GM23338 (cell line): ENCODE measurements at regions not wholly inside any gene's neighbourhood (a gene's known extent, or its start where the extent isn't known, plus 50 kb on each side); places are given as distances from the start of the nearest gene placed in this dataset.

Source experiments
- ATAC-seq: fragments of 200-7000 bp; cut with Tn5 transposase; 3 replicates; pipeline ENCODE4 v1.9.1; 2020
- DNase-seq: peaks from one replicate; pipeline ENCODE4 v3.0.0-alpha.2; 2015; ENCODE audit warnings: low spot score
- H2AFZ ChIP-seq: fragments of 200-600 bp; sonication (generic); 2 replicates; pipeline ENCODE4 v1.8.0; 2016; ENCODE audit warnings: antibody characterized with exemption, mild to moderate bottlenecking, moderate library complexity
- H3F3A ChIP-seq: fragments of 200-600 bp; sonication (generic); replicated peaks from 2 replicates; pipeline ENCODE4 v1.8.0; 2017; ENCODE audit warnings: antibody characterized with exemption, mixed run types, low read depth
- H3K27ac ChIP-seq: fragments of 200-600 bp; sonication (generic); 2 replicates; pipeline ENCODE4 v1.6.1; 2016; ENCODE audit warnings: low read depth
- H3K27me3 ChIP-seq: fragments of 200-600 bp; sonication (generic); 2 replicates; pipeline ENCODE4 v1.8.0; 2016; ENCODE audit warnings: mild to moderate bottlenecking, mixed run types, moderate library complexity; ENCODE audit not compliant: insufficient read depth
- H3K36me3 ChIP-seq: fragments of 200-600 bp; sonication (generic); 2 replicates; pipeline ENCODE4 v1.8.0; 2016; ENCODE audit warnings: mild to moderate bottlenecking; ENCODE audit not compliant: insufficient read depth
- H3K4me1 ChIP-seq: fragments of 200-600 bp; sonication (generic); 2 replicates; pipeline ENCODE4 v1.8.0; 2016; ENCODE audit warnings: mild to moderate bottlenecking, moderate library complexity; ENCODE audit not compliant: insufficient read depth
- H3K4me2 ChIP-seq: fragments of 200-600 bp; sonication (generic); 2 replicates; pipeline ENCODE4 v1.7.1; 2017; ENCODE audit warnings: mixed run types
- H3K4me3 ChIP-seq: fragments of 200-600 bp; sonication (generic); 2 replicates; pipeline ENCODE4 v1.6.1; 2016; ENCODE audit warnings: mixed run types
- H3K79me2 ChIP-seq: fragments of 200-600 bp; sonication (generic); replicated peaks from 2 replicates; pipeline ENCODE4 v1.8.0; 2017; ENCODE audit warnings: mild to moderate bottlenecking; ENCODE audit not compliant: insufficient read depth
- H3K9me2 ChIP-seq: fragments of 200-600 bp; sonication (generic); 2 replicates; pipeline ENCODE4 v1.8.0; 2017; ENCODE audit not compliant: insufficient read depth
- H4K20me1 ChIP-seq: fragments of 200-600 bp; sonication (generic); replicated peaks from 2 replicates; pipeline ENCODE4 v1.8.0; 2017; ENCODE audit warnings: mild to moderate bottlenecking; ENCODE audit not compliant: insufficient read depth
- H3K27ac Mint-ChIP-seq: 2 replicates; pipeline ENCODE4 v1.8.0; 2020; ENCODE audit warnings: inconsistent platforms, mild to moderate bottlenecking, moderate library complexity, mixed read lengths
- H3K27me3 Mint-ChIP-seq: 3 replicates; pipeline ENCODE4 v1.8.0; 2022; ENCODE audit warnings: low read depth, mild to moderate bottlenecking, moderate library complexity, mixed read lengths, inconsistent platforms; ENCODE audit not compliant: insufficient read depth, poor library complexity
- H3K36me3 Mint-ChIP-seq: 3 replicates; pipeline ENCODE4 v1.8.0; 2021; ENCODE audit warnings: low read depth, mild to moderate bottlenecking, inconsistent platforms, moderate library complexity, mixed read lengths
- H3K4me1 Mint-ChIP-seq: 3 replicates; pipeline ENCODE4 v1.8.0; 2020; ENCODE audit warnings: mild to moderate bottlenecking, inconsistent platforms, mixed read lengths
- H3K4me3 Mint-ChIP-seq: 3 replicates; pipeline ENCODE4 v1.8.0; 2021; ENCODE audit warnings: moderate library complexity, mild to moderate bottlenecking, inconsistent platforms, mixed read lengths
- H3K9me3 Mint-ChIP-seq: 3 replicates; pipeline ENCODE4 v1.8.0; 2020; ENCODE audit warnings: moderate library complexity, mild to moderate bottlenecking, inconsistent platforms, mixed read lengths
- CREB1 ChIP-seq: fragments of 250-450 bp; sonication (Bioruptor Pico); IDR thresholded peaks from 2 replicates; pipeline ENCODE4 v1.5.0; 2020; ENCODE audit warnings: low read depth, mild to moderate bottlenecking, moderate library complexity
- EZH2 ChIP-seq: fragments of 200-600 bp; sonication (generic); IDR thresholded peaks from one replicate; pipeline ENCODE4 v1.8.0; 2017; ENCODE audit warnings: antibody characterized with exemption, mild to moderate bottlenecking, low read depth; ENCODE audit not compliant: unreplicated experiment
- EZH2phosphoT487 ChIP-seq: fragments of 200-600 bp; sonication (generic); IDR thresholded peaks from one replicate; pipeline ENCODE4 v1.8.1; 2018; ENCODE audit warnings: antibody characterized with exemption; ENCODE audit not compliant: unreplicated experiment
- JUNB ChIP-seq: IDR thresholded peaks from one replicate; pipeline ENCODE4 v1.6.1; 2016; ENCODE audit warnings: antibody characterized with exemption; ENCODE audit not compliant: unreplicated experiment
- NANOG ChIP-seq: IDR thresholded peaks from 2 replicates; pipeline ENCODE4 v1.6.1; 2016; ENCODE audit warnings: antibody characterized with exemption, borderline replicate concordance
- POLR2AphosphoS5 ChIP-seq: IDR thresholded peaks from 2 replicates; pipeline ENCODE4 v1.6.1; 2016; ENCODE audit warnings: antibody characterized with exemption, low read depth
- STAT1 ChIP-seq: IDR thresholded peaks from one replicate; pipeline ENCODE4 v1.6.1; 2016; ENCODE audit warnings: antibody characterized with exemption; ENCODE audit not compliant: unreplicated experiment
- ZNF114 ChIP-seq: fragments of 250-450 bp; sonication (Bioruptor Pico); IDR thresholded peaks from 2 replicates; pipeline ENCODE4 v1.5.0; 2020; ENCODE audit warnings: mild to moderate bottlenecking, moderate library complexity
- ZNF331 ChIP-seq: fragments of 250-450 bp; sonication (Bioruptor Pico); IDR thresholded peaks from 2 replicates; pipeline ENCODE4 v1.5.0; 2020; ENCODE audit warnings: low read depth, mild to moderate bottlenecking, moderate library complexity
- TF ChIP-seq, protein P1 (sequence below), 2 experiments: fragments of 200-600 bp in 1 of 2; sonication (generic) in 1 of 2; conservative IDR thresholded peaks; 2 replicates each; pipeline versions ENCODE4 v1.5.1 to v1.6.1; 2016 to 2017; ENCODE audit warnings: antibody characterized with exemption in 2 of 2, low read depth in 2 of 2, mild to moderate bottlenecking in 2 of 2, moderate library complexity in 1 of 2
- TF ChIP-seq, protein P2 (sequence below): fragments of 250-450 bp; sonication (Bioruptor Pico); IDR thresholded peaks from 2 replicates; pipeline ENCODE4 v1.5.0; 2020; ENCODE audit warnings: mild to moderate bottlenecking, moderate library complexity
- TF ChIP-seq, protein P3 (sequence below): IDR thresholded peaks from one replicate; pipeline ENCODE4 v1.6.1; 2018; ENCODE audit warnings: antibody characterized with exemption; ENCODE audit not compliant: unreplicated experiment
- TF ChIP-seq, protein P4 (sequence below): IDR thresholded peaks from 2 replicates; pipeline ENCODE4 v1.6.1; 2016; ENCODE audit warnings: antibody characterized with exemption

DNA sequence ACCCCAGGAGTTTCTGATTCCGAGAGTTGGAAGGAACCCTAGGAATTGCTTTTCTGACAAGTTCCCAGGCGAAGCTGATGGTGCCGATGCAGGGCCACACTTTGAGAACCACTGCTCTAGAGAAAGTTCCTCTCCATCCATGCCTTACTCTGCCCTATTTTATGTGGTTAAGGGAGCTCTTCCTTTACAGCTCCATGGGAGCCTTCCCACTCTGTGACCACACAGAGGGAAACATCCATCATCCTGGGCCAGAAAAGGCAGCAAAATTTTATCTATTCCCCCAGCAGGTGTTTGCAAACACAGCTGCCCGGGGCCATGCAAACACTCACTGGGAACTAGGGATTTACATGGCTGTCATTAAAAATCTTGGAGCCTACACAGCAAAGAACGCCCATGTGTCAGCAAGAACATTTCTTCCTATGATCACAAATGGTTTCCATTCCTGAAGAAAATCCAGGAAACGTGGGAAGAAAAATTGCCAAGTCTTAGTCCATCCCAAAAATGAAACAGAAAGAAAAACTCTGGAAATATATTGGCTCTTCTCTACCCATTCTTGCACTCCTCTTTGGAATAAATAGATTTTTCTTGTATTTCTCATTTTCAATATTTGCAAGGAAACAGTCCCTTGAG, 252.7 kb downstream of the PMP22 start:
- H3K4me3 Mint-ChIP-seq = no peak overlapping the region

More for the DNA sequence above, 252.7 kb downstream of the PMP22 start:
- Histone ChIP-seq H3K79me2 (no peaks in the 10 kb centered on the region), H3K27ac (no peak overlapping the region), H3K4me1 (no peaks in the 10 kb centered on the region; the same call in 1 of the 2 replicates), H3K4me3 (no peak overlapping the region), H3K27me3 (no peaks in the 10 kb centered on the region), H2AFZ (no peak overlapping the region), H3K36me3 (no peaks in the 10 kb centered on the region), H3K9me2 (0 out of 2 replicates have a peak, but pooled peaks cover 4% of the 10 kb centered on the region), H3F3A (no peaks in the 10 kb centered on the region), H4K20me1 (no peaks in the 10 kb centered on the region), H3K4me2 (no peak overlapping the region)
- no peak for DNase-seq
- TF ChIP-seq ZNF331 (CRISPR knock-in tag) (no peak), EZH2 (no peak), JUNB (no peak), EZH2phosphoT487 (no peak), STAT1 (no peak), NANOG (no peak), CREB1 (CRISPR knock-in tag) (no peak), ZNF114 (no peak), POLR2AphosphoS5 (no peak)
- TF ChIP-seq, protein P1, sequence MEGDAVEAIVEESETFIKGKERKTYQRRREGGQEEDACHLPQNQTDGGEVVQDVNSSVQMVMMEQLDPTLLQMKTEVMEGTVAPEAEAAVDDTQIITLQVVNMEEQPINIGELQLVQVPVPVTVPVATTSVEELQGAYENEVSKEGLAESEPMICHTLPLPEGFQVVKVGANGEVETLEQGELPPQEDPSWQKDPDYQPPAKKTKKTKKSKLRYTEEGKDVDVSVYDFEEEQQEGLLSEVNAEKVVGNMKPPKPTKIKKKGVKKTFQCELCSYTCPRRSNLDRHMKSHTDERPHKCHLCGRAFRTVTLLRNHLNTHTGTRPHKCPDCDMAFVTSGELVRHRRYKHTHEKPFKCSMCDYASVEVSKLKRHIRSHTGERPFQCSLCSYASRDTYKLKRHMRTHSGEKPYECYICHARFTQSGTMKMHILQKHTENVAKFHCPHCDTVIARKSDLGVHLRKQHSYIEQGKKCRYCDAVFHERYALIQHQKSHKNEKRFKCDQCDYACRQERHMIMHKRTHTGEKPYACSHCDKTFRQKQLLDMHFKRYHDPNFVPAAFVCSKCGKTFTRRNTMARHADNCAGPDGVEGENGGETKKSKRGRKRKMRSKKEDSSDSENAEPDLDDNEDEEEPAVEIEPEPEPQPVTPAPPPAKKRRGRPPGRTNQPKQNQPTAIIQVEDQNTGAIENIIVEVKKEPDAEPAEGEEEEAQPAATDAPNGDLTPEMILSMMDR (conservative IDR thresholded peaks at IDR 0.05; ENCODE audit: low read depth in 2 of 2) = no peak
- TF ChIP-seq, protein P2, sequence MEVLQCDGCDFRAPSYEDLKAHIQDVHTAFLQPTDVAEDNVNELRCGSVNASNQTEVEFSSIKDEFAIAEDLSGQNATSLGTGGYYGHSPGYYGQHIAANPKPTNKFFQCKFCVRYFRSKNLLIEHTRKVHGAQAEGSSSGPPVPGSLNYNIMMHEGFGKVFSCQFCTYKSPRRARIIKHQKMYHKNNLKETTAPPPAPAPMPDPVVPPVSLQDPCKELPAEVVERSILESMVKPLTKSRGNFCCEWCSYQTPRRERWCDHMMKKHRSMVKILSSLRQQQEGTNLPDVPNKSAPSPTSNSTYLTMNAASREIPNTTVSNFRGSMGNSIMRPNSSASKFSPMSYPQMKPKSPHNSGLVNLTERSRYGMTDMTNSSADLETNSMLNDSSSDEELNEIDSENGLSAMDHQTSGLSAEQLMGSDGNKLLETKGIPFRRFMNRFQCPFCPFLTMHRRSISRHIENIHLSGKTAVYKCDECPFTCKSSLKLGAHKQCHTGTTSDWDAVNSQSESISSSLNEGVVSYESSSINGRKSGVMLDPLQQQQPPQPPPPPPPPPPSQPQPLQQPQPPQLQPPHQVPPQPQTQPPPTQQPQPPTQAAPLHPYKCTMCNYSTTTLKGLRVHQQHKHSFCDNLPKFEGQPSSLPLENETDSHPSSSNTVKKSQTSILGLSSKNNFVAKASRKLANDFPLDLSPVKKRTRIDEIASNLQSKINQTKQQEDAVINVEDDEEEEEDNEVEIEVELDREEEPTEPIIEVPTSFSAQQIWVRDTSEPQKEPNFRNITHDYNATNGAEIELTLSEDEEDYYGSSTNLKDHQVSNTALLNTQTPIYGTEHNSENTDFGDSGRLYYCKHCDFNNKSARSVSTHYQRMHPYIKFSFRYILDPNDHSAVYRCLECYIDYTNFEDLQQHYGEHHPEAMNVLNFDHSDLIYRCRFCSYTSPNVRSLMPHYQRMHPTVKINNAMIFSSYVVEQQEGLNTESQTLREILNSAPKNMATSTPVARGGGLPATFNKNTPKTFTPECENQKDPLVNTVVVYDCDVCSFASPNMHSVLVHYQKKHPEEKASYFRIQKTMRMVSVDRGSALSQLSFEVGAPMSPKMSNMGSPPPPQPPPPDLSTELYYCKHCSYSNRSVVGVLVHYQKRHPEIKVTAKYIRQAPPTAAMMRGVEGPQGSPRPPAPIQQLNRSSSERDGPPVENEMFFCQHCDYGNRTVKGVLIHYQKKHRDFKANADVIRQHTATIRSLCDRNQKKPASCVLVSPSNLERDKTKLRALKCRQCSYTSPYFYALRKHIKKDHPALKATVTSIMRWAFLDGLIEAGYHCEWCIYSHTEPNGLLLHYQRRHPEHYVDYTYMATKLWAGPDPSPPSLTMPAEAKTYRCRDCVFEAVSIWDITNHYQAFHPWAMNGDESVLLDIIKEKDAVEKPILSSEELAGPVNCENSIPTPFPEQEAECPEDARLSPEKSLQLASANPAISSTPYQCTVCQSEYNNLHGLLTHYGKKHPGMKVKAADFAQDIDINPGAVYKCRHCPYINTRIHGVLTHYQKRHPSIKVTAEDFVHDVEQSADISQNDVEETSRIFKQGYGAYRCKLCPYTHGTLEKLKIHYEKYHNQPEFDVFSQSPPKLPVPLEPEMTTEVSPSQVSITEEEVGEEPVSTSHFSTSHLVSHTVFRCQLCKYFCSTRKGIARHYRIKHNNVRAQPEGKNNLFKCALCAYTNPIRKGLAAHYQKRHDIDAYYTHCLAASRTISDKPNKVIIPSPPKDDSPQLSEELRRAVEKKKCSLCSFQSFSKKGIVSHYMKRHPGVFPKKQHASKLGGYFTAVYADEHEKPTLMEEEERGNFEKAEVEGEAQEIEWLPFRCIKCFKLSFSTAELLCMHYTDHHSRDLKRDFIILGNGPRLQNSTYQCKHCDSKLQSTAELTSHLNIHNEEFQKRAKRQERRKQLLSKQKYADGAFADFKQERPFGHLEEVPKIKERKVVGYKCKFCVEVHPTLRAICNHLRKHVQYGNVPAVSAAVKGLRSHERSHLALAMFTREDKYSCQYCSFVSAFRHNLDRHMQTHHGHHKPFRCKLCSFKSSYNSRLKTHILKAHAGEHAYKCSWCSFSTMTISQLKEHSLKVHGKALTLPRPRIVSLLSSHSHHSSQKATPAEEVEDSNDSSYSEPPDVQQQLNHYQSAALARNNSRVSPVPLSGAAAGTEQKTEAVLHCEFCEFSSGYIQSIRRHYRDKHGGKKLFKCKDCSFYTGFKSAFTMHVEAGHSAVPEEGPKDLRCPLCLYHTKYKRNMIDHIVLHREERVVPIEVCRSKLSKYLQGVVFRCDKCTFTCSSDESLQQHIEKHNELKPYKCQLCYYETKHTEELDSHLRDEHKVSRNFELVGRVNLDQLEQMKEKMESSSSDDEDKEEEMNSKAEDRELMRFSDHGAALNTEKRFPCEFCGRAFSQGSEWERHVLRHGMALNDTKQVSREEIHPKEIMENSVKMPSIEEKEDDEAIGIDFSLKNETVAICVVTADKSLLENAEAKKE (CRISPR knock-in tag) = no peak
- TF ChIP-seq, protein P3, sequence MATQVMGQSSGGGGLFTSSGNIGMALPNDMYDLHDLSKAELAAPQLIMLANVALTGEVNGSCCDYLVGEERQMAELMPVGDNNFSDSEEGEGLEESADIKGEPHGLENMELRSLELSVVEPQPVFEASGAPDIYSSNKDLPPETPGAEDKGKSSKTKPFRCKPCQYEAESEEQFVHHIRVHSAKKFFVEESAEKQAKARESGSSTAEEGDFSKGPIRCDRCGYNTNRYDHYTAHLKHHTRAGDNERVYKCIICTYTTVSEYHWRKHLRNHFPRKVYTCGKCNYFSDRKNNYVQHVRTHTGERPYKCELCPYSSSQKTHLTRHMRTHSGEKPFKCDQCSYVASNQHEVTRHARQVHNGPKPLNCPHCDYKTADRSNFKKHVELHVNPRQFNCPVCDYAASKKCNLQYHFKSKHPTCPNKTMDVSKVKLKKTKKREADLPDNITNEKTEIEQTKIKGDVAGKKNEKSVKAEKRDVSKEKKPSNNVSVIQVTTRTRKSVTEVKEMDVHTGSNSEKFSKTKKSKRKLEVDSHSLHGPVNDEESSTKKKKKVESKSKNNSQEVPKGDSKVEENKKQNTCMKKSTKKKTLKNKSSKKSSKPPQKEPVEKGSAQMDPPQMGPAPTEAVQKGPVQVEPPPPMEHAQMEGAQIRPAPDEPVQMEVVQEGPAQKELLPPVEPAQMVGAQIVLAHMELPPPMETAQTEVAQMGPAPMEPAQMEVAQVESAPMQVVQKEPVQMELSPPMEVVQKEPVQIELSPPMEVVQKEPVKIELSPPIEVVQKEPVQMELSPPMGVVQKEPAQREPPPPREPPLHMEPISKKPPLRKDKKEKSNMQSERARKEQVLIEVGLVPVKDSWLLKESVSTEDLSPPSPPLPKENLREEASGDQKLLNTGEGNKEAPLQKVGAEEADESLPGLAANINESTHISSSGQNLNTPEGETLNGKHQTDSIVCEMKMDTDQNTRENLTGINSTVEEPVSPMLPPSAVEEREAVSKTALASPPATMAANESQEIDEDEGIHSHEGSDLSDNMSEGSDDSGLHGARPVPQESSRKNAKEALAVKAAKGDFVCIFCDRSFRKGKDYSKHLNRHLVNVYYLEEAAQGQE = no peak
- TF ChIP-seq, protein P4, sequence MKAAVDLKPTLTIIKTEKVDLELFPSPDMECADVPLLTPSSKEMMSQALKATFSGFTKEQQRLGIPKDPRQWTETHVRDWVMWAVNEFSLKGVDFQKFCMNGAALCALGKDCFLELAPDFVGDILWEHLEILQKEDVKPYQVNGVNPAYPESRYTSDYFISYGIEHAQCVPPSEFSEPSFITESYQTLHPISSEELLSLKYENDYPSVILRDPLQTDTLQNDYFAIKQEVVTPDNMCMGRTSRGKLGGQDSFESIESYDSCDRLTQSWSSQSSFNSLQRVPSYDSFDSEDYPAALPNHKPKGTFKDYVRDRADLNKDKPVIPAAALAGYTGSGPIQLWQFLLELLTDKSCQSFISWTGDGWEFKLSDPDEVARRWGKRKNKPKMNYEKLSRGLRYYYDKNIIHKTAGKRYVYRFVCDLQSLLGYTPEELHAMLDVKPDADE = no peak
- ATAC-seq = no peak
- Mint-ChIP-seq H3K27ac (no peak overlapping the region), H3K36me3 (no peaks in the 10 kb centered on the region), H3K4me1 (peaks cover 9% of the 10 kb centered on the region; the same call in 2 of the 3 replicates), H3K9me3 (no peaks in the 10 kb centered on the region), H3K27me3 (no peaks in the 10 kb centered on the region)
